H1 (cell line): ENCODE measurements at regions not wholly inside any gene's neighbourhood (a gene's known extent, or its start where the extent isn't known, plus 50 kb on each side); places are given as distances from the start of the nearest gene placed in this dataset.

Source experiments
- CTCF ChIA-PET: fragments of 300-600 bp; sonication (Branson Sonifier 250); formaldehyde crosslinking; loops from one replicate; lab custom pipeline; 2021; ENCODE audit not compliant: partially characterized antibody; lab: Charles Lee
- POLR2A ChIA-PET: fragments of 300-600 bp; sonication (Branson Sonifier 250); formaldehyde crosslinking; loops from one replicate; lab custom pipeline; 2021; ENCODE audit warnings: inconsistent platforms; ENCODE audit not compliant: partially characterized antibody; lab: Charles Lee
- DNase-seq, 2 experiments: peaks; one replicate each; pipeline versions ENCODE4 v3.0.0 to v3.0.0-alpha.2; 2010 to 2022; ENCODE audit warnings: low spot score in 2 of 2, low read depth in 1 of 2, mixed read lengths in 1 of 2
- FAIRE-seq: peaks from 2 replicates; lab custom pipeline; 2011; peaks lifted over from hg19 to GRCh38; lab: Jason Lieb, UNC
- H2AFZ ChIP-seq: 2 replicates; pipeline ENCODE4 v1.8.1; 2012; ENCODE audit warnings: low read length, inconsistent platforms
- H2AK5ac ChIP-seq: 2 replicates; pipeline ENCODE4 v1.6.1; 2013; ENCODE audit warnings: low read depth, low read length
- H2BK120ac ChIP-seq: replicated peaks from 2 replicates; pipeline ENCODE3; 2013; ENCODE audit warnings: low read depth, low read length, inconsistent platforms
- H2BK12ac ChIP-seq: 2 replicates; pipeline ENCODE4 v1.6.1; 2013; ENCODE audit warnings: low read depth, low read length
- H2BK15ac ChIP-seq: 2 replicates; pipeline ENCODE4 v1.6.1; 2013; ENCODE audit warnings: low read length
- H2BK20ac ChIP-seq: 2 replicates; pipeline ENCODE4 v1.6.1; 2013; ENCODE audit warnings: low read length
- H2BK5ac ChIP-seq: 2 replicates; pipeline ENCODE4 v1.6.1; 2013; ENCODE audit warnings: low read depth, low read length
- H3K14ac ChIP-seq: 2 replicates; pipeline ENCODE4 v1.6.1; 2013; ENCODE audit warnings: inconsistent platforms; ENCODE audit not compliant: insufficient read length
- H3K18ac ChIP-seq: 2 replicates; pipeline ENCODE4 v1.6.1; 2013; ENCODE audit warnings: low read length; ENCODE audit errors: extremely low read depth
- H3K23ac ChIP-seq: 2 replicates; pipeline ENCODE4 v1.6.1; 2013; ENCODE audit warnings: inconsistent platforms; ENCODE audit not compliant: insufficient read length
- H3K23me2 ChIP-seq: 2 replicates; pipeline ENCODE4 v1.6.1; 2013; ENCODE audit warnings: low read depth, low read length
- H3K27ac ChIP-seq: 2 replicates; pipeline ENCODE4 v1.6.1; 2011; ENCODE audit warnings: low read depth, low read length, inconsistent platforms
- H3K27me3 ChIP-seq, 4 experiments: replicated peaks in 1 of 4; 1 replicate in 1 of 4; 2 replicates in 3 of 4; pipeline versions ENCODE4 v1.6.1 to v1.8.1; 2011 to 2013; ENCODE audit warnings: low read length in 3 of 4, mild to moderate bottlenecking in 3 of 4, inconsistent platforms in 2 of 4, mixed read lengths in 2 of 4, moderate library complexity in 1 of 4; ENCODE audit not compliant: control insufficient read depth in 3 of 4, insufficient read depth in 3 of 4; ENCODE audit errors: extremely low read depth in 1 of 4
- H3K36me3 ChIP-seq, 4 experiments: 2 replicates each; pipeline versions ENCODE4 v1.6.1 to v1.8.1; 2011 to 2013; ENCODE audit warnings: mild to moderate bottlenecking in 4 of 4, low read length in 3 of 4, moderate library complexity in 2 of 4, control low read depth in 1 of 4, inconsistent platforms in 1 of 4; ENCODE audit not compliant: insufficient read depth in 4 of 4, control insufficient read depth in 2 of 4
- H3K4ac ChIP-seq: replicated peaks from 2 replicates; pipeline ENCODE3; 2013; ENCODE audit warnings: low read length, low read depth, mixed read lengths, inconsistent platforms; ENCODE audit not compliant: insufficient read length
- H3K4me1 ChIP-seq, 4 experiments: replicated peaks in 1 of 4; 1 replicate in 1 of 4; 2 replicates in 3 of 4; pipeline versions ENCODE4 v1.6.1 to v1.8.1; 2011 to 2013; ENCODE audit warnings: low read length in 3 of 4, inconsistent platforms in 2 of 4, mixed read lengths in 1 of 4; ENCODE audit not compliant: insufficient read depth in 4 of 4, control insufficient read depth in 3 of 4
- H3K4me2 ChIP-seq, 2 experiments: 2 replicates each; pipeline versions ENCODE4 v1.6.1 to v1.8.1; 2011 to 2013; ENCODE audit warnings: low read depth in 2 of 2, low read length in 2 of 2, control low read depth in 1 of 2, inconsistent platforms in 1 of 2, mild to moderate bottlenecking in 1 of 2; ENCODE audit not compliant: insufficient read depth in 1 of 2
- H3K4me3 ChIP-seq, 4 experiments: fragments of 200-600, 300-600 bp in 1 of 4; sonication (generic), shearing (Covaris generic), sonication (Bioruptor Twin) in 1 of 4; 2 replicates each; pipeline versions ENCODE4 v1.5.1 to v1.8.1; 2011 to 2016; ENCODE audit warnings: low read length in 4 of 4, low read depth in 3 of 4, control low read depth in 2 of 4, inconsistent platforms in 2 of 4, mild to moderate bottlenecking in 2 of 4, mixed read lengths in 1 of 4, moderate library complexity in 1 of 4; ENCODE audit not compliant: insufficient read depth in 2 of 4; ENCODE audit errors: extremely low read depth in 1 of 4
- H3K56ac ChIP-seq: replicated peaks from 2 replicates; pipeline ENCODE3; 2013; ENCODE audit warnings: low read depth, mild to moderate bottlenecking, mixed read lengths, low read length, inconsistent platforms; ENCODE audit not compliant: insufficient read length
- H3K79me1 ChIP-seq: 2 replicates; pipeline ENCODE4 v1.6.1; 2013; ENCODE audit warnings: low read depth, low read length, control low read depth
- H3K79me2 ChIP-seq, 2 experiments: 2 replicates each; pipeline versions ENCODE4 v1.6.1 to v1.8.1; 2012 to 2013; ENCODE audit warnings: low read length in 2 of 2, mild to moderate bottlenecking in 2 of 2, inconsistent platforms in 1 of 2; ENCODE audit not compliant: insufficient read depth in 2 of 2, control insufficient read depth in 1 of 2
- H3K9ac ChIP-seq, 4 experiments: replicated peaks in 1 of 4; 1 replicate in 1 of 4; 2 replicates in 3 of 4; pipeline versions ENCODE4 v1.6.1 to v1.8.1; 2011 to 2013; ENCODE audit warnings: low read depth in 3 of 4, low read length in 3 of 4, control low read depth in 2 of 4, mild to moderate bottlenecking in 2 of 4, moderate library complexity in 2 of 4, inconsistent platforms in 1 of 4; ENCODE audit errors: extremely low read depth in 1 of 4
- H3K9me3 ChIP-seq, 2 experiments: 2 replicates each; pipeline versions ENCODE4 v1.6.1 to v1.8.1; 2012 to 2013; ENCODE audit warnings: mild to moderate bottlenecking in 2 of 2, moderate library complexity in 2 of 2, control low read depth in 1 of 2, inconsistent platforms in 1 of 2, low read depth in 1 of 2, low read length in 1 of 2, mixed read lengths in 1 of 2; ENCODE audit not compliant: insufficient read depth in 2 of 2
- H4K20me1 ChIP-seq, 2 experiments: replicated peaks in 1 of 2; 2 replicates each; pipeline versions ENCODE3 to v1.8.1; 2011 to 2013; ENCODE audit warnings: inconsistent platforms in 2 of 2, low read length in 2 of 2, mild to moderate bottlenecking in 1 of 2; ENCODE audit not compliant: insufficient read depth in 2 of 2, control insufficient read depth in 1 of 2
- H4K5ac ChIP-seq: 2 replicates; pipeline ENCODE4 v1.6.1; 2013; ENCODE audit warnings: low read length, low read depth, mixed read lengths, inconsistent platforms; ENCODE audit not compliant: insufficient read length
- H4K8ac ChIP-seq: 2 replicates; pipeline ENCODE4 v1.8.0; 2013; ENCODE audit warnings: mild to moderate bottlenecking, moderate library complexity, low read length, inconsistent platforms; ENCODE audit not compliant: insufficient read depth; ENCODE audit errors: extremely low read depth
- H4K91ac ChIP-seq: replicated peaks from 2 replicates; pipeline ENCODE3; 2013; ENCODE audit warnings: low read length, mixed read lengths, inconsistent platforms; ENCODE audit not compliant: insufficient read length
- CREB1 ChIP-seq: IDR thresholded peaks from 2 replicates; pipeline ENCODE4 v1.6.1; 2012; ENCODE audit warnings: inconsistent platforms
- E2F6 ChIP-seq: IDR thresholded peaks from 2 replicates; pipeline ENCODE4 v1.6.1; 2012; ENCODE audit warnings: inconsistent platforms
- JUN ChIP-seq: IDR thresholded peaks from 2 replicates; pipeline ENCODE4 v1.6.1; 2011; ENCODE audit warnings: low read depth, mild to moderate bottlenecking, improper control_type of control experiment, low read length
- POLR2A ChIP-seq, 2 experiments: IDR thresholded peaks; 1 replicate in 1 of 2; 2 replicates in 1 of 2; pipeline ENCODE4 v1.6.1; 2011; ENCODE audit warnings: low read depth in 2 of 2, low read length in 2 of 2, mild to moderate bottlenecking in 2 of 2; ENCODE audit errors: control extremely low read depth in 1 of 2
- RAD21 ChIP-seq, 2 experiments: IDR thresholded peaks in 1 of 2; conservative IDR thresholded peaks in 1 of 2; 2 replicates each; pipeline ENCODE4 v1.6.1; 2011; ENCODE audit warnings: low read depth in 2 of 2, low read length in 2 of 2, improper control_type of control experiment in 1 of 2, inconsistent platforms in 1 of 2, mild to moderate bottlenecking in 1 of 2, moderate library complexity in 1 of 2
- YY1 ChIP-seq: IDR thresholded peaks from 2 replicates; pipeline ENCODE4 v1.6.1; 2011; ENCODE audit warnings: low read depth, mild to moderate bottlenecking, low read length
- WGBS, 2 experiments: shearing (Covaris generic) in 1 of 2; methylation state at CpG; one replicate each; pipeline versions ENCODE4 v1.1.6 to v1.1.7; 2013 to 2015; ENCODE audit warnings: low lambda C conversion rate in 2 of 2, mixed read lengths in 2 of 2, inconsistent platforms in 1 of 2, low coverage in 1 of 2, missing lambda C conversion rate in 1 of 2; ENCODE audit not compliant: insufficient replicate concordance in 2 of 2, insufficient coverage in 1 of 2, insufficient read length in 1 of 2; ENCODE audit errors: extremely low coverage in 1 of 2, missing lambda C conversion rate in 1 of 2; 5-methylcytosine and 5-hydroxymethylcytosine counted together
- TF ChIP-seq, protein P1 (sequence below), 3 experiments: IDR thresholded peaks; 1 replicate in 2 of 3; 2 replicates in 1 of 3; pipeline versions ENCODE4 v1.5.1 to v1.6.1; 2011; ENCODE audit warnings: low read length in 3 of 3, mild to moderate bottlenecking in 3 of 3, inconsistent platforms in 2 of 3, low read depth in 1 of 3, moderate library complexity in 1 of 3; ENCODE audit not compliant: insufficient read depth in 1 of 3; ENCODE audit errors: control extremely low read depth in 1 of 3
- TF ChIP-seq, protein P2 (sequence below): IDR thresholded peaks from 2 replicates; pipeline ENCODE4 v1.6.1; 2012; ENCODE audit warnings: inconsistent platforms

DNA sequence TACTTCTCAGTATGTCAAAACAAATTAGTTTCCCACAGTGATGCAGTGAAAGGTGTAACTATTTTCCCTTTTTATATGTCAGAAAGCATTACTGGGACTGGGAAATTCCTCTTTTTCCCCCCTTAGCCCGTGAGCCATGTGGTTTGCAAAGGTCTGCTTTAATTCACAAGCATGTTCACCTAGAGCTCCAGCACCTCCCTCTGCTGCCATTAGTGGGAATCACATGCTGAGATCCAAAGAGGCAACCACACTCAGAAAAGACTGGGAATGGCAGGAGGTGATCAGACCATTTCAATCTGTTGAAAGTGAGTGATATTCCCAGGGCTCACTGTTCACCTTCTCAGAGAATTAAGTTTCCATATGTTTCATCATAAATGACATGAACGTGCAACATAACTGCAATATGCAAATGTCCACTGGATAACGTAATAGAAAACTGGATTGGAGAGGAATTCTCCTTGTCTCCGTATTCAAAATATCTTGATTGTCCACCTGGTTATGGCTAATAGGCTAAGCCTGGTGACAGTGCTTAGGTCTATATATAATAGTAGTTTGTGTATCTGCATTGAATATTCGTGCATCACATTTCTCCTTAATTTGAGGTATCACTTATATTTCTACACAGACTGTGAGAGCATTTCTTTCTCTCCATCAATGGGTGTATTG, 703.5 kb upstream of the WWC1 start:
- Histone ChIP-seq H2BK15ac (no peak overlapping the region), H3K27me3 (no peaks in the 10 kb centered on the region), H3K4me3 (no peak overlapping the region), H3K23me2 (no peaks in the 10 kb centered on the region), H3K9ac (no peak overlapping the region), H3K36me3 (no peaks in the 10 kb centered on the region), H3K14ac (no peak overlapping the region), H3K4ac (no peak overlapping the region), H2BK20ac (no peak overlapping the region), H4K5ac (peak overlapping the region; percentile 47), H2AFZ (no peak overlapping the region), H4K91ac (no peak overlapping the region), H2AK5ac (no peak overlapping the region), H2BK12ac (no peak overlapping the region), H3K18ac (no peak overlapping the region), H3K27ac (no peak overlapping the region), H3K4me2 (no peak overlapping the region), H3K4me1 (peaks cover 0 to 2% (median 0%) of the 10 kb centered on the region in 4 experiments; a peak in 1 of 7 replicates), H3K9me3 (no peaks in the 10 kb centered on the region), H4K8ac (no peak overlapping the region), H2BK120ac (no peak overlapping the region), H3K23ac (no peak overlapping the region), H3K56ac (no peak overlapping the region), H4K20me1 (no peaks in the 10 kb centered on the region), H3K79me1 (no peaks in the 10 kb centered on the region), H3K79me2 (no peaks in the 10 kb centered on the region), H2BK5ac (no peak overlapping the region)
- peak; percentile 85 for FAIRE-seq
- 84% methylated on average over 5 of the region's 5 CpGs; no CpG with 5 or more reads in 1 of the 2 experiments for WGBS, 2 experiments
- CTCF ChIA-PET, result interaction anchor here (0.6 to 1.9 kb wide), 20 partner anchors 8 to 1115 kb away, joined by 3 to 10 read pairs (median 3); no protein-coding TSS in a partner anchor
- peak in 1 of 2 experiments; percentile 5 for DNase-seq
- POLR2A ChIA-PET, result interaction anchor here (1.2 kb wide), 1 partner anchor 10 kb away, joined by 3 read pairs; no protein-coding TSS in a partner anchor
- TF ChIP-seq CREB1, result no peak
- TF ChIP-seq YY1, result peak; percentile 18; the same call in 1 of the 2 replicates
- no peak for TF ChIP-seq JUN
- TF ChIP-seq, protein P1, sequence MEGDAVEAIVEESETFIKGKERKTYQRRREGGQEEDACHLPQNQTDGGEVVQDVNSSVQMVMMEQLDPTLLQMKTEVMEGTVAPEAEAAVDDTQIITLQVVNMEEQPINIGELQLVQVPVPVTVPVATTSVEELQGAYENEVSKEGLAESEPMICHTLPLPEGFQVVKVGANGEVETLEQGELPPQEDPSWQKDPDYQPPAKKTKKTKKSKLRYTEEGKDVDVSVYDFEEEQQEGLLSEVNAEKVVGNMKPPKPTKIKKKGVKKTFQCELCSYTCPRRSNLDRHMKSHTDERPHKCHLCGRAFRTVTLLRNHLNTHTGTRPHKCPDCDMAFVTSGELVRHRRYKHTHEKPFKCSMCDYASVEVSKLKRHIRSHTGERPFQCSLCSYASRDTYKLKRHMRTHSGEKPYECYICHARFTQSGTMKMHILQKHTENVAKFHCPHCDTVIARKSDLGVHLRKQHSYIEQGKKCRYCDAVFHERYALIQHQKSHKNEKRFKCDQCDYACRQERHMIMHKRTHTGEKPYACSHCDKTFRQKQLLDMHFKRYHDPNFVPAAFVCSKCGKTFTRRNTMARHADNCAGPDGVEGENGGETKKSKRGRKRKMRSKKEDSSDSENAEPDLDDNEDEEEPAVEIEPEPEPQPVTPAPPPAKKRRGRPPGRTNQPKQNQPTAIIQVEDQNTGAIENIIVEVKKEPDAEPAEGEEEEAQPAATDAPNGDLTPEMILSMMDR (IDR thresholded peaks at IDR 0.05; ENCODE audit: control extremely low read depth in 1 of 3, insufficient read depth in 1 of 3, low read depth in 1 of 3, low read length in 3 of 3), result peak; percentile 44 to 82 (median 75)
- peak; percentile 58 for TF ChIP-seq E2F6
- TF ChIP-seq RAD21 (IDR thresholded peaks at IDR 0.05 in 1 of 2, conservative IDR thresholded peaks at IDR 0.05 in 1 of 2; ENCODE audit: low read depth in 2 of 2, low read length in 2 of 2), result peak; percentile 84 to 88
- no peak for TF ChIP-seq POLR2A (IDR thresholded peaks at IDR 0.05; ENCODE audit: control extremely low read depth in 1 of 2, low read depth in 2 of 2, low read length in 2 of 2)
- TF ChIP-seq, protein P2, sequence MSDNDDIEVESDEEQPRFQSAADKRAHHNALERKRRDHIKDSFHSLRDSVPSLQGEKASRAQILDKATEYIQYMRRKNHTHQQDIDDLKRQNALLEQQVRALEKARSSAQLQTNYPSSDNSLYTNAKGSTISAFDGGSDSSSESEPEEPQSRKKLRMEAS, result peak; percentile 77
